GM23338 (cell line): ENCODE measurements at regions not wholly inside any gene's neighbourhood (a gene's known extent, or its start where the extent isn't known, plus 50 kb on each side); places are given as distances from the start of the nearest gene placed in this dataset.

ENCODE experiments used
- CREB1 ChIP-seq: fragments of 250-450 bp; sonication (Bioruptor Pico); IDR thresholded peaks from 2 replicates; pipeline ENCODE4 v1.5.0; 2020; ENCODE audit warnings: low read depth, mild to moderate bottlenecking, moderate library complexity
- CTCF ChIP-seq, 2 experiments: fragments of 200-600 bp in 1 of 2; sonication (generic) in 1 of 2; conservative IDR thresholded peaks; 2 replicates each; pipeline versions ENCODE4 v1.5.1 to v1.6.1; 2016 to 2017; ENCODE audit warnings: antibody characterized with exemption in 2 of 2, low read depth in 2 of 2, mild to moderate bottlenecking in 2 of 2, moderate library complexity in 1 of 2
- ETS1 ChIP-seq: IDR thresholded peaks from 2 replicates; pipeline ENCODE4 v1.6.1; 2016; ENCODE audit warnings: antibody characterized with exemption
- EZH2 ChIP-seq: fragments of 200-600 bp; sonication (generic); IDR thresholded peaks from one replicate; pipeline ENCODE4 v1.8.0; 2017; ENCODE audit warnings: antibody characterized with exemption, mild to moderate bottlenecking, low read depth; ENCODE audit not compliant: unreplicated experiment
- EZH2phosphoT487 ChIP-seq: fragments of 200-600 bp; sonication (generic); IDR thresholded peaks from one replicate; pipeline ENCODE4 v1.8.1; 2018; ENCODE audit warnings: antibody characterized with exemption; ENCODE audit not compliant: unreplicated experiment
- JUNB ChIP-seq: IDR thresholded peaks from one replicate; pipeline ENCODE4 v1.6.1; 2016; ENCODE audit warnings: antibody characterized with exemption; ENCODE audit not compliant: unreplicated experiment
- NANOG ChIP-seq: IDR thresholded peaks from 2 replicates; pipeline ENCODE4 v1.6.1; 2016; ENCODE audit warnings: antibody characterized with exemption, borderline replicate concordance
- POLR2AphosphoS5 ChIP-seq: IDR thresholded peaks from 2 replicates; pipeline ENCODE4 v1.6.1; 2016; ENCODE audit warnings: antibody characterized with exemption, low read depth
- REST ChIP-seq: IDR thresholded peaks from one replicate; pipeline ENCODE4 v1.6.1; 2018; ENCODE audit warnings: antibody characterized with exemption; ENCODE audit not compliant: unreplicated experiment
- STAT1 ChIP-seq: IDR thresholded peaks from one replicate; pipeline ENCODE4 v1.6.1; 2016; ENCODE audit warnings: antibody characterized with exemption; ENCODE audit not compliant: unreplicated experiment
- ZNF114 ChIP-seq: fragments of 250-450 bp; sonication (Bioruptor Pico); IDR thresholded peaks from 2 replicates; pipeline ENCODE4 v1.5.0; 2020; ENCODE audit warnings: mild to moderate bottlenecking, moderate library complexity
- ZNF331 ChIP-seq: fragments of 250-450 bp; sonication (Bioruptor Pico); IDR thresholded peaks from 2 replicates; pipeline ENCODE4 v1.5.0; 2020; ENCODE audit warnings: low read depth, mild to moderate bottlenecking, moderate library complexity

DNA sequence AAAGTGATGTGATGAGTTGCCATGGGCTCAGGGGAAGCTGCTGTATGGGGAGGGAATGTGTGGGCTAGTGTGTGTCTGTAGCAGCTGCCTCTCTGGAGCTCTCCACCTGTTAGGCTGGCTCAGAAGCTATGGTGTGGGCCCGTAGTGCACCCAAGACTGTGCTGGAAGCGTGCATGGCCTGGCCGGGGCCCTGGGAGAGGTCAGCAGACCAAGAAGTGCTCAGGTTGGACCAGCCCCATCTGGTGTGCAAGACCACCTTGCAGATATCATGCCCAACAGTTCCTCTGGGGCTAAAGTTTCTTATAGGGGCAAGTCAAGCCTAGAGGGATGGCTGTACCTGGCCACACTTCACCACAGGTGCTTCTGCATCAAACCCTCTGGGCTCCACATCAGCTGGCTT lies 274.4 kb upstream of the CCDC179 start:
- TF ChIP-seq CTCF (conservative IDR thresholded peaks at IDR 0.05; ENCODE audit: low read depth in 2 of 2) (no peak), JUNB (no peak), EZH2phosphoT487 (no peak), EZH2 (no peak), CREB1 (CRISPR knock-in tag) (no peak), REST (no peak), POLR2AphosphoS5 (no peak), ZNF114 (CRISPR knock-in tag) (no peak), ETS1 (no peak), ZNF331 (CRISPR knock-in tag) (no peak), STAT1 (no peak), NANOG (no peak)
